HG03571 (cell line): ENCODE measurements at regions not wholly inside any gene's neighbourhood (a gene's known extent, or its start where the extent isn't known, plus 50 kb on each side); places are given as distances from the start of the nearest gene placed in this dataset.
"Not testable (repeated sequence)": the region's sequence is repeated elsewhere in the genome, so short reads cannot be mapped to it uniquely, and the experiment has no call there.

Source experiments
- ATAC-seq: cut with Tn5 transposase; IDR thresholded peaks from one replicate; pipeline ENCODE4 v1.9.1; 2021; ENCODE audit not compliant: unreplicated experiment

- ATAC-seq: not testable (repeated sequence)
These were observed 95.6 kb downstream of the GPX5 start for GRCh38 chr6:28621268-28621667.

- not testable (repeated sequence) for ATAC-seq
These were observed 97.6 kb downstream of the GPX5 start for GRCh38 chr6:28623242-28623641.

- not testable (repeated sequence) for ATAC-seq
These were observed 100.7 kb downstream of the GPX5 start for GRCh38 chr6:28626386-28626785.

GRCh38 chr6:28632326-28632851 is 106.7 kb downstream of the GPX5 start:
- ATAC-seq: no peak

GRCh38 chr6:28633445-28634215 is 107.9 kb downstream of the GPX5 start:
- ATAC-seq: no peak

- ATAC-seq: no peak
These were observed 108.7 kb downstream of the GPX5 start for GRCh38 chr6:28634411-28634760.

DNA sequence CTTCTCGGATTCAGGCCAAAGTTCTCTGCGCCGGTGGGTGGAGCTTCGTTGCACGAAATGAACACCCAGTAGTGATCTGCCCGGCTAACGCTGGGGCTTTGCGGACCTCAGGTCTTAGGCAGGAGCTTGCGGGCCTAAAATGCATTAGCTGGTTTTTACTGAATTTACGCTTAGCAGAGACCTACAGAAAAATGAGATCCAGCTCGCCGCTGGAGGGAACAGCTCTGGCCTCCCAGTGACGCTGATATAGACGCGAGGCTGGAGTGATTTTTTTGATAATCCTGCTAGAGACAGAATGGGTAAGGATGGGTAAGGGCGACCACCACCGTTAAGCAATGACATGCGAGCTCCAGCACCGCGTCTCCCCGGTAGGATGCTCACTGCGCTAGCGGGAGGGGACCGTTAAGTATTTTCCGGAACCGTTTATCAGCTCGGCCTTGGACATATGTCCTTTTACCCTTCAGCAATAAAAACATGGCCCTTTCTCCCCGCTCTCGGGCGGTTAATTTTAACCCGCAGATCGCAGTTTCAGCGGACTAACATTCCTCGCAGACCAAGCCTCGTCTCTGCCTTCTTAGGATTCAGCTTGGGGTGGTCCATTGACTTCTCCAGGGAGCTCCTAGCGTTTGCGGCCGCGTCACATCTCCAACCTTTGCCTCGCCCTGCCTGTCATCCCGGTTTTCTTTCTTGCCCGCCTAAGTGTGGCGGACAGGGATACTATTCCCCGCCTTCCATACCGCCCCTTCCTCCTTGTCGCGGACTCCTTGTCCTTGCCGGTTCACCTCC is 109.3 kb downstream of the GPX5 start:
- ATAC-seq: no peak

DNA sequence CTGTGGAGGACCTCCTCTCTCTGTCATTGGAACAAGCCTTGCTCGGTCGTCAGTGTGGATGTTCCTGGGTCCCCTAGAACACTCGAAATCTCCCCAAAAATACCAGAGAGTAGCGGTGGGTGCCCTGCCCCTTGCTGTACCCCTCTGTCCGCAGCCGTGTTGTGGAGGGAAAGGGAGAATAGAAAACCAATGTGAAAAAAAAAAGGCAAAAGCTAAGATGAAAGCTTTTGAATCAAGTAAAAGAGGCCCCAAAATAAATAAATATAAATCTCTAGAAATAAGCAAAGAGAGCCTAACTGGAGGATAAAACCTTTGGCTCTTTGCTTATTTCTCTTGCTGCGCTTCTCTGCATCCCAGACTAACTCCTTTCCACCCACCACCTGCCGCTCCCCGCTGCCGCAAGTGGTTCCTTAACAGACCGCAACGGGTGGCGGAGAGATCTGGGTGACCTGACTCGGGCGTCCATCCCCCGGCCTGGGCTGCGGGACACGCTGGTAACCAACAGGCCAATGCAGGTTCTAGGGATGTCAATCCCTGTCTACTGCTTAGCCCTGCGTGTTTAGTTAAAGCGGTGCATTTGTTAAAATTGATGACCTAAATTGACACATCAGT is 110.0 kb downstream of the GPX5 start:
- ATAC-seq: no peak

DNA sequence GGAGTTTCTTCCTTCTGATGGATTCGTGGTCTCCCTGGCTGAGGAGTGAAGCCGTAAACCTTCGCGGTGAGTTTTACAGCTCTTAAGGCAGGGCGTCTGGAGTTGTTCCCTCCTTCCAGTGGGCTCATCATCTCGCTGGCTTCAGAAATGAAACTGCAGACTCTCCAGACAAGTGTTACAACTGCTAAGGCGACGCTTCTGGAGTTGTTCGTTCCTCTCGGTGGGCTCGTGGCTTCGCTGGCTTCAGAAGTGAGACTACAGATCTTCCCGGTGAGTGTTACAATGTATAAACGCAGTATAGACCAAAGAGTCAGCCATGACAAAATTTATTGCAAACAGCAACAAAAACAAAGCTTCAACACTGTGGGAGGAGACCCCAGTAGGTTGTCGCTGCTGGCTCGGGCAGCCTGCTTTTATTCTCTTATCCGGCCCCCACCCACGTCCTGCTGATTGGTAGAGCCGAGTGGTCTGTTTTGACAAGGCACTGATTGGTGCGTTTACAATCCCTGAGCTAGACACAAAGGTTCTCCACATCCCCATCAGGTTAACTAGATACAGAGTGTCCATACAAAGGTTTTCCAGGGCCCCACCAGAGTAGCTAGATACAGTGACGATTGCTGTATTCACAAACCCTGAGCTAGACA is 113.2 kb downstream of the GPX5 start:
- no peak for ATAC-seq

DNA sequence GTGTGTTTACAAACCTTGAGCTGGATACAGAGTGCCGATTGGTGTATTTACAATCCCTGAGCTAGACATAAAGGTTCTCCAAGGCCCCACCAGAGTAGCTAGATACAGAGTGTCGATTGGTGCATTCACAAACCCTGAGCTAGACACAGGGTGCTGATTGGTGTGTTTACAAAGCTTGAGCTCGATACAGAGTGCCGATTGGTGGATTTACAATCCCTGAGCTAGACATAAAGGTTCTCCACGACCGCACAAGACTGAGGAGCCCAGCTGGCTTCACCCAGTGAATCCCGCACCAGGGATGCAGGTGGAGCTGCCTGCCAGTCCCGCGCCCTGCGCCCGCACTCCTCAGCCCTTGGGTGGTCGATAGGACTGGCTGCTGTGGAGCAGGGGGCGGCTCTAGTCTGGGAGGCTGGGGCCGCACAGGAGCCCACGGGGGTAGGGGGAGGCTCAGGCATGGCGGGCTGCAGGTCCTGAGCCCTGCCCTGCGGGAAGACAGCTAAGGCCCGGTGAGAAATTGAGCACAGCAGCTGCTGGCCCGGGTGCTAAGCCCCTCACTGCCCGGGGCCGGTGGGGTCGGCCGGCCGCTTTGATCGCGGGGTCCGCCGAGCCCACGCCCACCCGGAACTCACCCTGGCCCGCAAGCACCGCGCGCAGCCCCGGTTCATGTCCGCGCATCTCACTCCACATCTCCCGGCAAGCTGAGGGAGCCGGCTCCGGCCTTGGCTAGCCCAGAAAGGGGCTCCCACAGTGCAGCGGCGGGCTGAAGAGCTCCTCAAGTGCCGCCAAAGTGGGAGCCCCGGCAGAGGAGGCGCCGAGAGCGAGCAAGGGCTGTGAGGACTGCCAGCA is 114.0 kb downstream of the GPX5 start:
- ATAC-seq: not testable (repeated sequence)

DNA sequence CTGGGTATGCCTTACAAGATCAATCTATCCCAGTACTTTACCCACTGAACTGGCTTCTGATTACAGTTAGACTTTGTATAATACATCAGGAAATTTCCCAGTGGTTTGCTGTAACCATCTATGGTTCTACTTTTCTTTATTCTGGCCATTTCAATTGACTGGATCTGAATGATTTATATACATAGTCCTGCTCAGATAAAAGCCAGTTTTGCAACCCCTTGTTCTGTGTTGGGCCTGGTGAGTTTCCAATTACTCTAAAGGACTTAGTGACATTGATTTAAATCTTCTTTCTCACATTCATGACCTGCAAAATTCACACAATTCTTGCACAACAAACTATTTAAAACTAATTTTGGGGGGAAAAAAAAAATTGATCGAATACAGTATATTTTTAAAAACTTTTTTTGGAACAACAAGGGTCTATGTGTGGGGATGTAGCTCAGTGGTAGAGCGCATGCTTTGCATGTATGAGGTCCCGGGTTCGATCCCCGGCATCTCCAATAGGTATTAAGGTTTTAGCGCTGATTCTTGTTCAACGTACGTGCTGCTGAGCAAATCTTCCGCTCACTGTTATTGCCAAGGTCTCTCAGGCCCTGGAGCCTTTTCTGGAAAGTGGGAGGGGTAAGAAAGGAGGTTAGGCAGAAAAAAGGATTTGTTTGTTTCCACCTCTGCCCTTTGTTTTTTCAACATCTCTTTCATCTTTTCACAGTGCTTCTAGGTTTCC is 117.5 kb downstream of the GPX5 start:
- no peak for ATAC-seq

DNA sequence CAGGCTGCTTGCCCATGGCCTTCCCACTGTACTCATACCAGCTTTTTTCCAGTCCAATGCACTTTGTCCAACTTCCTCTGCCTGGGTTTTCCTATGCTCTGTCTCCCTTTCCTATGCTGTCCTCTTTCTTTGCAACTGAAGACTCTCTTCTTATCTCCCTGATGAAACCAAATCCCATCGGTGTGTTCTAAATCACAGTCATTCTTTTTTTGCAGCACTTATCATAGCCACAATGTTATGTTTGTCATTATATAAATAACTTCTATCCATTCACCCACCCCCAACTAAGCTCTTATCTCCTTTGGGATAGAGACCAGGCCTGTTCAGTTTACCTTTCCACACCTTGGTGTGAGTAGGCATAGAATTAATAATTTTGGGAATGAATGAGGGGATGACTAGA is 121.0 kb downstream of the GPX5 start:
- no peak for ATAC-seq

GRCh38 chr6:28648035-28648877 is 122.6 kb downstream of the GPX5 start:
- no peak for ATAC-seq

DNA sequence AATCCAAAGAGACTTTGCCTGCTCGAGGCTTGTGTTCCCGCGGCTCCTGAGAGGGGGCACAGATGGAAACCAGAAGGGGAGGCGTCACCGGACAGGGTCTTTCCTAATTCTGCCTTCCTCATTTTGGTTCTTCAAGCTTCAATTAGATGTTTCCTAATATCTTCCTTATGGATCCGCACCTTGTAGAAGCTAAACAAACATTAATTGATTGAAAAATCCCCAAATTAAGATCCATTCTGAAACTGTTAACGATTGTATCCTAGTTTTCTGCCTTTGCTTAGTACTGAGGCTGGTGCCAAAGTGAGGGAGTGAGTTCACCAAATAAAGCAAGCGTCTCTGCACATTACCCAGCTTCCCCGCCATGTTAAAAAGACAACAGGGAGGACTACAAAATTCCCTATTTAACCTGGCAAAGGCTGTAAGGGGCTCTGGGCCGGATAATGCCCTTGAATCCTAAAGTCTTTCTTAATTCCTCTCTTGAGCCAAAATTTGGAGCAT is 123.2 kb downstream of the GPX5 start:
- no peak for ATAC-seq

GRCh38 chr6:28651161-28651560 is 125.5 kb downstream of the GPX5 start:
- ATAC-seq: no peak

DNA sequence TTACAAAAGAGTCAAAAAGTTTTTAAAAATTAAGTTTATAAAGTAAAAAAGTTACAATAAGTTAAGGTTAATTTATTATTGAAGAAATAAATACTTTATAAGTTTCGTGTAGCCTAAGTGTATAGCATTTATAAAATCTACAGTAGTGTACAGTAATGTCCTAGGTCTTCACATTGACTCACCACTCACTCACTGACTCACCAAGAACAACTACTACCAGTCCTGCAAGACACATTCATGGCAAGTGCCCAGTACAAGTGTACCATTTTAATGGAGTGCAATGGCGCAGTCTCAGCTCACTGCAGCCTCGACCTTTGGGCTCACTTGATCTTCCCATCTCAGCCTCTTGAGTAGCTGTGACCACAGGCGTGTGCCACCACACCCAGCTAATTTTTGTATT is 128.2 kb downstream of the GPX5 start:
- no peak for ATAC-seq

DNA sequence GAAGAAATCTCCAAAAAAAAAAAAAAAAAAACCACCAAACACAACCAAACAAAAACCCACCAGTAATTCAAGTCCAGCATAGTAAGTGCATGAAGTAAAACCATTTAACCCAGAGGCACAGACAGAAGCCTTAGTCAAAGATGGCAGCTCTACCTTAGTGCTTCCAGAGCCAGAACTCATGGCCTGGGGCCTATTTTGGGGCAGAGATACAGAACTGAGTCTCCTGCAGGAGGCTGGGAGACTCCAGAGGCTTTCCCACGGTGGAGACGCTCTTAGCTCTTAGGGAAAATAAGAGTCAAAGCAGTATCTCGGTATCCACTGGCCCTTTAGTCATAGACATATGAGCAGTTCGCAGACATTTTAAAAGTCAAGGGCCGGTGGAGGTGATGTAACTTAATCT is 129.5 kb downstream of the GPX5 start:
- ATAC-seq: no peak

GRCh38 chr6:28656715-28657114 is 131.0 kb downstream of the GPX5 start:
- no peak for ATAC-seq

DNA sequence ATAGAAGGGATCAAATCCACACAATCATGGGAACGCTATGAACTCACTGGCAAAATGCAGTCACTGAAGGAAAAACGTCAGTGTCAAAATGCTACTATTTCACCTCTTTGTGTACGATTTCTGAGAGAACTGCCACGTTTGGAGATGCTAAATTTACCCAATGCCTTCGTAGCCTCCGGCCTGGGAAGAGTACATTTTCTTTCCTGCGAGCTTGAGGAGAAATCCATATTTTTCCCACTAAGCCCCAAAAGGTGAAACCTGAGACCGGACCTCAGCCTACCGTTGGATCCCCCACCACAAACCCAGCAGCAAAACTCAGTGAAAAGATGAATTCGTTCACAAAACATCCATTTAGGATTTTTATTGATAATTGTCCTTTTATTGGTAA is 131.7 kb downstream of the GPX5 start:
- no peak for ATAC-seq
